GM18909 (cell line): ENCODE measurements at regions not wholly inside any gene's neighbourhood (a gene's known extent, or its start where the extent isn't known, plus 50 kb on each side); places are given as distances from the start of the nearest gene placed in this dataset.

Source experiments
- ATAC-seq: cut with Tn5 transposase; IDR thresholded peaks from one replicate; pipeline ENCODE4 v1.9.1; 2021; ENCODE audit warnings: mild to moderate bottlenecking; ENCODE audit not compliant: unreplicated experiment, poor library complexity

DNA sequence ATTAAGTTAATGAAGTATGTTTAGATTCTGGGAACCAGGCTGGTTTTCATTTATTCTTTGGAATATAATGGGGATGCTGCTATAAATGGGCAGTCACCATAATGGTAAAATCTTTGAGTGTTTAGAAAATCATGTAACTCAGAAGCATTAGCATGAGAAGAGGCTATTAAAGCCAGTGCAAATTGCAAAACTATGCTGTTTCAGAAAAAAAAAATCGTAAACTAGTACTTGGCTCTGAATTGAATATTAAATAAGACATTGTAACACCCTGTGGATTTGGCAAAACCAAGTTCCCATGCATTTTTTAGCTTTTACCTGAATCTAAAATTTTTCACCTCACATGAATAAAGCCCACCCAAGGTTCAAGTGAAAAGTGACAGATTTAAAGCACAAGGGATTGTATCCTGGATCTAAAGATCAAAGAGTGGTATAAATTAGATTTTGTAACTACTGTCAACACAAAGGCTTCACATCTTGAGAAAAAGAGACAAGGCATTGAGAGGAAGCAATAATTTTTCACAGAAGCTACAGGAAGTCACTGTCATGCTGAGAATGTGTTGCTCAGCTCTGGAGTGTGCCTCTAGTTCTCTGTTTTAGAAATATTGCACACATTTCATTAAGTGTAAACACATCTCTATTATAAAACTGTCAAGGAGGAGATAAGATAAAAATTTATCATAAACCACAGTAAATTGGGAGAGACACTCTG, 142.2 kb downstream of the ABCA8 start:
- ATAC-seq = no peak

DNA sequence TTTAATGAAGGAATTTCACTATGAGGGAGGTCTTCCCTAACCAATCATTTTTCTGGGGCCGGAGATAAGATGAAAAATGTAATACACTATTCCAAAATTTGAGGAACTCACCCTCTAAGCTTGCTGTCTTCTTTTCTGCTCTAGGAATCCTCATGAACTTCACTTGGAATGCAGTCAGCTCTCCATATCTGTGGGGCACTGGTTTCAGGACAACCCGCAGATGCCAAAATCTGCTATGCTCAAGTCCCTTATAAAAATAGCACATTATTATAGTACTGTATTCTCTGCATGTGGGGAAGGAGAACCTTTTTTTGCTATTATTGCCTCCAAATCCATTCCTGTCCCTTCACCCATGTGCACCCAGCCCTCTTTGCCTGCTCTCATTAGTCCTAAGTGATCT, 146.0 kb downstream of the ABCA8 start:
- no peak for ATAC-seq

DNA sequence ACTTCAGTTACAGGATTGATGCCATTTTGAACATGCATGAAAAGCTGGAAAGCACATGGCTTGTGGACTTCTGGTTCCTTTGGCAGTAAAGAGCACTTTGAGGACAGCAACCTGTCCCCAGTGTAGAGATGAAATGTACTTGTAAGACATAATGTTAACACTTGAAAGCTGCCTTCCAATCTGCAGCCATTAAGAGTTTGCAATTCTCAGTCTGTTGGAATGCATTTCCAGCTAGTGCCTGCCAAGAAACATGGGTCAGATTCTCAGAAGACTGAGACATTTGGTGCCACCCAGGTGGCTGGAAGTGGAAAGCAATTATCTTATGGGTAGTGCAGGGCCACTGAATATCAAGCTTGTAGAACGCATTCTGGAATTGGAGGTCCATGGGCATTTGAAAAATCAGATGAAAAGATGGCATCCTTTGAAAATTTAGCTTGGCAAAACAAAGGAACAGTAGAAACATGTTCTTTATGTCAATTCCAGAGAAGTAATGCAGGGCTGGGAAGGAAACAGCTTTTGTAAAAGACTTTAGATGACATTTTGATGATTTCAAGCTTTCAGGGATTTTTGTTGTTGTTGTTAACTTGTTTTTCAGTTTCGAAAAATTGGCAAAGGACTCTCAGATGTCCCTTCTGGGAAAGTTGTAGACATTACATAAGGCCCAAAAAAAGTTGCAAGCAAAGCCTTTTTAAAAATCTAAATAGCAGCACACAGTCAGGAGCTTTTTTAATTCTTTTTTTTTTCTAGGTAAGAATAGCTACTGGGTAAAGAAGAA, 147.0 kb downstream of the ABCA8 start:
- ATAC-seq = no peak

DNA sequence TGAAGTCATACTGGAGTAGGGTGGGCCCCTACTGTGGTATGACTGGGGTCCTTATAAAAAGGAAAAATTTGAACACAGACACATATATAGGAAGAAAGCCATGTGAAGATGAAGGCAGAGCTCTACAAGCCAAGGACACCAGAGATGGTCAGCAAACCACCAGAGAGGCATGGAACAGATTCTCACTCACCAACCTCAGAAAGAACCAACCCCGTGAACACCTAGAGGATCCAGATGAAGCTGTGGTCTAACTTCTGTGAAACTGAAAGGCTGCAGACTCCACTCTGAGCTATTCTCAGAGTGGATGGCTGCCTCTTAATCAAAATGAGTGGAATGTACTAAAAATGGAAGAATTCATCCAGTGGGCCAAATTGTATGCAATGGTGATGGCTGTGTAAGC, 149.6 kb downstream of the ABCA8 start:
- no peak for ATAC-seq

DNA sequence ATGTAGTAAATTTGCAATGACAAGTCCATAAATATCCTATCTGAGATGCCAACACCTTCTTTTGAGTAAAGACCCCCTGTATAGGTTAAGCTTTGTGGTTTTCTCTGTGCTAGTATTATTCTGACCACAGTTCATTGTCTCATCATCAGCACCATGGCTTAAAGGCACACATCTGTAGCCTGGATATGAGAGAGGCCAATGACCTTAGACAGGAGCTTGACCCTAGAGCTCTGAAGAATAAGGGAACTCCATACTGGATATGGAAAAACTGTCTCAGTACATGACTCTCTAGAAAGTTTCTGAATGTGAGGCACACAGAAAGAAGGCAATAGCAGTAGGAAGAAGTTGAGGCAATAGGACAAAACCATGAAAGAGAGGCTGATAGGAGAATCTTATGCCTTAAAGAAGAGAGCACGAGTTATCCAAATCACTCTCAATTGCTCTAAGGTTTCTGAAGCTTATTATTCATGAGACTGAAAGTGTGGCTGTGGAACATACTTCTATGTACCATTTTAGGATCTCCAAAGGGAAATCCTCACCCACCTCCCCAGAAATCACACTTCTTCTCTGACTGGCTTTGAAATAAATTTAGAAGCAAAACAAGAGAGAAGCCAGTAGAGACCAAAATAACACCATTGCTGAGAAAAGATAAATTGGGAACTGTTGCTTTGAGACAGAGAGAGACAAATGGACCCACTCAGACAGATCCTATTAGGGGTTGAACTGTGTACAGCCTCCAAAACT, 150.2 kb downstream of the ABCA8 start:
- ATAC-seq = no peak

DNA sequence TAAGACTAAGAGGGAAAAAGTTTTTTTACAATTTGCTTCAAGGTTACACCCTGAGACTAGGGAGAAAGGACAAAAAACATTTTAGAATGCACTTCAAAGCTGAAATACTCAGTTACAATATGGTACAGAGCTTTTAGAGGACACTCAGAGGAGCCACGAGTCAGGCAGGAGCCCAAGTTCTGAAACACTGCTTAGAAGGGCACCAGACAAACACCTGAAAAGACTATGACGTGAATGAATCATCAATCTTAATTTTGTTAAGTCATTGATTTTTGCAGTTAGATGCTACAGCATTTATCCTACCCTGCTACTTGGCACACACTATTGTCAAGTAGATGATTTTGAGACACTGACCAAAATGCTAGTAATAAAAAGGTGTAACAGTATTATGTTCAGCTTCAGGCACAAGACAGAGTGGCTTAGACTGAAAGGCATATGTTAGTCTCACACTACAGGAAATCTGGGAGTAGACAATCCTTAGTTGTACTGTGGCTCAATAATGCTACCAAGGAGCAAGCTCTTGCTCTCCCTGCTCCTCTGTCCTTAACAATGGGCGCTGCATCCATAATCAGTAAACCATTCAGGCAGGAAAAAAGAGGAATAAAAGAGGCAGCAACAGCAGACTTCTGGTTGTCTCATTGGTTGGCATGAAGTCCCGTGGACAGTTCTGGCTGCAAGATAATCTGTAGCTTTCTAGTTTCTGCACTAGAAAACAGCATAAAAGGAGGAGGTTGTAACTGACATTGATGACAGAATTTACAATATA, 151.8 kb downstream of the ABCA8 start:
- no peak for ATAC-seq

DNA sequence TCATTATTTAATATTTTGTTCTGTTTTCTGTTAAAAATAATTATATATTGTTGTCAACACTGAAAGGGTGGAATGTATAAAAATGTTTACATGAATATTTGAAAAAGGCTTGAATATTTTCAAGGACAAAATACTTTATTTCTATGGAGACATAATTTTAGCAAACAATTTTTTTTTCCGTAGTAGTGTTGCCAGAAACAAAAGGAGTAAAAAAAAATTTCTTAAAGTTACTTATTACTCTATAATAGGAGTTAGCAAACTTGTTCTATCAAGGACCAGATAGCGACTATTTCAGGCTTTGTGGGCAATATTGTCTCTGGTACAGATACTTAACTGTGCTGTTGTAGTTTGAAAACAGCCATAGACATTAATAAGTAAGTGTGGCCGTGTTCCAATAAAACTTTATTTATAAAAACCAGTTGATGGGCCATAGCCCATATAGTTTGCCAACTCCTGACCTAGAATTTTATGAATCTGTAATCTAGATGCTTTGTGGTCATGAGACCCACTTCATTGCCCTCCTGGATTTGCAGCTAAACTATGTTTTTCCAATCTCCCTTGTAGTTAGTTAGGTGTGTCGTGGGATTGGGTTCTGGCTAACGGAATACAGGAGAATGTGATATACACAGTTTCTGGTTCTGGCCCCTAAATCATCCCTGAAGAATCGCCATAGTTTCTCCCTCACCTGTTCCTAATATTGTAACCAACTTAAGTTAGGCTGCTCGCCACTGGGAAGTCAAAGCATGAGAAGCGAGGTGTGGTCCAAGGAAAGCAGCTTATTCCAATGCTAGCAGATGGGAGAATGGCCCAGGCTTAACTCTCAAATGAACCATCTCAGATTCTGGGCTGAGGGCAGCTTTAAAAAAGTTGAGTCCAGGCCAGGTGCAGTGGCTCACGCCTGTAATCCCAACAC, 153.6 kb downstream of the ABCA8 start:
- ATAC-seq = no peak

DNA sequence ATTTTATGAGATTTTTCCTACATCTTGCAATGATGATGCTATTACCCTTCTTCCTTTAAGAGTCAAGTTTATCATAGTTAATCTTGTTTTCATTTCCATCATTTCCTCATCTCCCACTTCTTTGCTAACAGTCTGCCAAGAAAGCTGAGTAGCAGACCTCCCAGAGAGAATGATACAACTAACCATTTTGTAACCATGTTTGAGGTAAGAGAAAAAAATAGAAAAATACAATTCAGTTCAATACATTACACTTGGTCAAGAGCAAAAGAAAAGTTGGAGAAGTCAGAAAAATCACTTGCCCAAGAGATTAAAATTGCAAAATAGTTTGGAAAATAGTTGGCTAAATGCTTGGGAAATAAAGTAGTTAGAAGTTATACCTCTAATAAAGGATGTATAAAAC, 154.4 kb downstream of the ABCA8 start:
- no peak for ATAC-seq

DNA sequence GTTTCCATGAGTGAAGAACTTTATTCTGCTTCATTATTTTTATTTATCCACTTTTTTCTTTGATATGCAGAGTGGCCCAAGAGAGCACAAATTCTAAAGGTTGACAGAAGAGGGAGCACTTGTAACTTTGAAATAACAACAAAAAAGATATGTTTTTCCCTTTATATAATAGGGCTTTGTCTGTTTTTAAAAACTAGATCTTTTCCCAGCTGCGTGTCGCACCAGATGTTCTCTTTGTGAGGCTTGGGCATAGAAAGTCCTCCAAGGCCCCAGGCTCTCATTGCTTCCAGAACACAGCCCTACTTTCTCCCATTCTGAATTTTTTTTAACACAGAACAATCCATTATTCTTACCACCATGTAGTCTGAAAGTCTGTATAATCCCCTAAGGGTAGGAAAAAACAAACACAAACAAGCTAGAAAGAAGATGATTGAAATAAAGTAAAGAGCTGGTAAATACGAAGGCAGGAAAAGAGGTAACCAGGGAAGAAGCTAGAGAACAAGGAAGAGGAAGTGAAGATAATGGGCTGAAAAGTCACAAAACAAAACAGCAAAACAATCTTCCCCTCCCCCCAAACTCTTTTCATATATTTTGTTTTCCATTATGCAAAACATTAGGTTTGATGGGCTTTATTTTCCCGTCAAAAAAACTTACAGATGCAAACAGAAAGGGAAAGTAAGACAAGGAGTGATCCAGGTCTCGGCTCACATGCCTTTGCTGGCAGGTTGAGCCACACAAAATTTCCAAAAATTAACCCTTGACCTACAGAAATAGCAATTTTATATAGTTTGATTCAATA, 160.4 kb downstream of the ABCA8 start:
- no peak for ATAC-seq

DNA sequence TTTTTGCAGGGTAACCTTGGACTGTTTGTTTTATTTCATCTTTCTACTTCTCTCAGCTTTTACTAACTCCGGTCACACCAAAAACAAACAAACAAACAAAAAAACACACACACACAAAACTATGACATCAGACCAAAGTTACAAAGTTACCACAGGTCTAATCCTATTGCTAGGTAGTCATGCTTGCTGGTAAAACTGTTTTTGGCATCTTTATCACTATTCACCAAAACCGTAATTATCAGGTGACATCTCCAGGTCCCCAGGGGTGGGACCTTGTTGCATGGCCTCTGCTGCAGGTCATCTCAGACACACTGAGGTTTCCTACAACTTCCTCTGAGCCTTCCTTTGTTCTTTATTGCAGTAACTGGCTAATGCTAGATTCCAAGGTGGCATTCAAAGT, 162.3 kb downstream of the ABCA8 start:
- no peak for ATAC-seq

DNA sequence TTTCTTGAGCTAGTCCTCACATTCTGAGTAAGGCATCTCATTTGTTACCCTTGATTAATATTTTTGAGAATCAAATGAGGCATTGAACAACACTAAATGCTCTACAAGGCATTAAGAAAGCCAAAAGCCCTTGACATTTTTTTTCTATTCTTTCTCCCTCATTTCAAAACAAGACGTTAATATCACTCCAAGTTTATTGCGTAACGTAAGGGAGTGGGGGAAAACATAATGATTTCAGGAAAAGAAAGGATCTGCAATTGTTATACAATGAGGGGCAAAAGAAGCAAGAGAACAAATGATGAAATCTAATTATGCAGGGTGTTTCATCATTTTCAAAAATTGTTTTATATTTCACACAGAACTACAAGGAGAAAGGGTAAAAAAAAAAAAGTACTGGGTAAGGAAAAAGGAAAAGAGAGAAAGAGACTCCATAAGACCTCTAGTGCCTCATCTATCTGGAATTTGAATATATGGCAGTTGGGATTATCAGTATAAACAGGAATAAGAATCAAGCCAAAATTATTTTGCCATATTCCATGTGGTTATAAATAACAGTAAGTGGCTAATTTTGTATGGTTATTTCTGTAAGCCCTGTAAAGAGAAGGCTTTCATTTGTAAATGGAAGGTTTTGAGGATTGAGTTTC, 163.0 kb downstream of the ABCA8 start:
- no peak for ATAC-seq

DNA sequence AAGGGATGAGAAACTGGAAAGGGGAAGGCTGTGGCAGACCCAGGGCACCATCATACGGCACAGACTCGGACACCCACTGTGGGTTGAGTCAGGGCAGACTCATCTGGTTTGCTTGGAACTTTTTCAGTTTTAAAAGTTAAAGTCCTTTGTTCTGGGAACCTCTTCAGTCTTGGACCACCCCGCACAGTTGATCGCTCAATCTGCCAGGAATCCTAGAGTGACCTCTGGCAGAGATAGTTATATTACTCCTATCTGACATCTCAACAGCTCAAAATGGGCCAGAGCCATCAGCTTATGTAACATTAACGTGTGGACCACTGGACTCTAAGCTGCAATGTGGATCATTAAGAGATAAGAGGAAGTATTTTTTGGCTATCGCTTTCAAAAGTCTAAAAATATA, 164.3 kb downstream of the ABCA8 start:
- ATAC-seq = no peak

DNA sequence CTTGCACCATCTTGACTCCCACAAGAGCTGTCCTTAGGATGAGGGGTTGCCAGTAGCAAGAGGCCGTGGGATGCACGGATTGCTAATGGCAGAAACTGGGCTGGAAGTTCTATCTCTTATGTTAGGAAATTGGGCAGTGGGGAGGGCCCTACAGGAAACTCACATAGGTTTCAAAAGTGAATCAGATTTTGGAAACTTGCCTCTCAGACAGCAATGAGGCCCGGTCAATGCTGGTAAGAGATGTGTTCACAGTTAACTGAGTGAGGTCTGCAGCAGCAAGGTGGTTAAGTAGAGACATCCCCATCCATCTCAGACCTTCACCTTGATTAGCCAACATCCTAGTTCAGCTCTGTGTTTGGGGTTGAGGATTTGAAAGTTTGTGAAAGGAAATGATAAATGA, 164.7 kb downstream of the ABCA8 start:
- ATAC-seq = no peak

DNA sequence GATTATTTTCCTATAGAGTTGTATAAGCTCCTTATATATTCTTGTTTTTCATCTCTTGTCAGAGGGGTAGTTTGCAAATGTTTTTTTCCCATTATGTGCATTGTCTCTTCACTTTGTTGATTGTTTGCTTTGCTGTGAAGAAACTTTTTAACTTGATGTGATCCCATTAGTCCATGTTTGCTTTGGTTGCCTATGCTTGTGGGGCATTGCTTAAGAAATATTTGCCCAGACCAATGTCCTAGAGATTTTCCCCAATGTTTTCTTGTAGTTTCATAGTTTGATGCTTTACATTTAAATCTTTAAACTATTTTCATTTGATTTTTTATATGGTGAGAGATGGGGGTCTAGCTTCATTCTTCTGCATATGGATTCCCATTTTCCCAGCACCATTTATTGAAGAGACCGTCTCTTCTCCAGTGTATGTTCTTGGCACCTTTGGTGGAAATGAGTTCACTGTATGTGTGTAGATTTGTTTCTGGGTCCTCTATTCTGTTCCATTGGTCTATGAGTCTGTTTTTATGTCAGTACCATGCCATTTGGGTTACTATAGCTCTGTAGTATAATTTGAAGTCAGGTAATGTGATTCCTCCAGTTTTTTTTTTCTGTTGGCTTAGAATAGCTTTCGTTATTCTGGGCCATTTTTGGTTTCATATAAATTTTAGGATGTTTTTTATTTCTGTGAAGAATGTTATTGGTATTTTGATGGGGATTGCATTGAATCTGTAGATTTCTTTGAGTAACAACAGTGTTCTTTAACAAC, 165.8 kb downstream of the ABCA8 start:
- ATAC-seq = no peak

DNA sequence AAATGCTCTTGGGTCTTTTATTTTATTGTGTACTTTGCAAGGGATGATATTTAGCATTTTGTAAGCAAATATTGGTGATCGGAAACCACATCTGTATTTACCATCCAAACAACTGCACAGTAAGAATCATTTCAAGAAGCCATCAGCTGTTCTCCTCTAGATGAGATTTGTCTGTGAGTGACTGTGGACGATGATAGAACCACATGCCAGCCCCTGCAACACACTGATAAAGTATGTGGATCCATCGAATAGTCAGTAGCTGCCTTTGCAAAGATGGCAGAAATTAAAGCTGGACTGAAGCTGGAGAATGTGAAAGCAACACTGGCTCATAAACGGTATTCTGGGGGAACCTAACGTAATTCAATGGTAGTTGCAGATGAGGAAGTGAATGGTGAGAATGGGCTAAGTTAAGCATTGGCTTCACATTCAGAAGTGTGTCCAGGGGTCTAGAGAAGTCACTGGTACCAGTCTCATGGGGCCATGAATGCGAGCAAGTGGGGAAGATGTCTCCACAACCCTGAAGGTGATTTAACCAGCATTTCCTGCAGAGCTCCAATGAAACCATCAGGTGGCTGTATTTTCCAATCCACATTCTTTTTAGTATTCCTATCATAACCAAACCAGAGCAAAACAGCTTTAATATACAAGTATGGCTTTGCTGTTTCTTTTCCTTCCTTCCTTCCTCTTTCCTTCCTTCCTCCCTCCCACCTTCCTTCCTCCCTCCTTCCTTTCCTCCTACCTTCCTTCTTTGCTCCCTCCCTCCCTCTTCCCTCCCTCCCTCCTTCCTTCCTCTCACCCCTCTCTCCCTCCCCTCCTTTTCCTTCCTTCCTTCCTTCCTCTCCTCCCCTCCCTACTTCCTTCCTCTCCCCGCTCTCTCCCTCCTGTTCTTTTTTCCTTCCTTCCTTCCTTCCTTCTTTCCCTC, 169.4 kb downstream of the ABCA8 start:
- no peak for ATAC-seq

DNA sequence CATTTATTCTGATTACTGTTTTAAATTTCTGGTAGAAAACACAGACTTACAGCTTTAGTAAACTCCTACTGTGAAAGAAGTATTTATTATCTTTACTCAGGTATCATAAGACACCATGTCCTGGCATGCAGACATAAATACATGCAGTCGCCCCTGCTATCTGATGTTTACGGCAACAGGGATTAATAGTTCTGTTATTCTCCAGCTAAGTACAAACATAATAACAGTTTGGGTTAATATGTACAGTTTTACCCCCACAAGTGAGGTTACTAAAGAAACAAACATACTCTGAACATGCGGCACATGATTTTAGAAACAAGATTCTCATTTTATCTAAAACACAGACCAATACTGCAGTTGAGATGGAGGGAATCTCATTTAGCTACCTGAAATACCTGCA, 170.8 kb downstream of the ABCA8 start:
- no peak for ATAC-seq

DNA sequence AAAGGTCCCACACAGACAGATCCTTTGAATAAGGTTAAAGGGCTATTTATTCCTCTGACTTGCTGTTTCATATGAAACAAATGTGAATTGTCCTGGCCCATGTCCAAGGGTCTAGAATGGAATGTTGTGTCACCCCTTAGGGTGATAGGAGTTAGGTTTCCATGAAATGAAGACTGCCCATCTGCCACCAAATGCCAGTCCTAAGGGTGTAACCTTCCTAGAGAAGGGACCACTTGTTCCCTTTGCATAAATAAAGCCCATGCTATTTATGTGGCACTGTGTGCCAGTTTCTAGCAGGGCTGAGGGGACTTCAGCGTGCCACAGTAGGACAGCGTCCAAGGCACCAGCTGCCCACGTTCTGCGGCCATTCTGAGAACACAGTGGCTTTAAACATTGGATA, 171.3 kb downstream of the ABCA8 start:
- no peak for ATAC-seq
